ENCODE measurements at regions not wholly inside any gene's neighbourhood (a gene's known extent, or its start where the extent isn't known, plus 50 kb on each side); places are given as distances from the start of the nearest gene placed in this dataset.

GRCh38 chr5:117203584-117203983, 629.0 kb upstream of the SEMA6A start:
- H3K4me1 Mint-ChIP-seq (ENCODE audit: low read depth): peaks cover 5% of the 10 kb centered on the region
- TF ChIP-seq CTCF (IDR thresholded peaks at IDR 0.05): no peak
- no peaks in the 10 kb centered on the region for H3K27me3 Mint-ChIP-seq (ENCODE audit: low read depth)
- no peak for DNase-seq (ENCODE audit: low spot score)
- no peak overlapping the region for H3K27ac Mint-ChIP-seq (ENCODE audit: unreplicated experiment)
- H3K4me3 Mint-ChIP-seq (ENCODE audit: unreplicated experiment): no peak overlapping the region
- no peaks in the 10 kb centered on the region for H3K36me3 Mint-ChIP-seq (ENCODE audit: low read depth)
- no peaks in the 10 kb centered on the region for H3K9me3 Mint-ChIP-seq (ENCODE audit: low read depth)

- Mint-ChIP-seq H3K4me3 (ENCODE audit: unreplicated experiment) (no peak overlapping the region), H3K27me3 (ENCODE audit: low read depth) (no peaks in the 10 kb centered on the region), H3K9me3 (ENCODE audit: low read depth) (peaks cover 10% of the 10 kb centered on the region), H3K36me3 (ENCODE audit: low read depth) (no peaks in the 10 kb centered on the region), H3K4me1 (ENCODE audit: low read depth) (peaks cover 5% of the 10 kb centered on the region), H3K27ac (ENCODE audit: unreplicated experiment) (no peak overlapping the region)
- no peak for DNase-seq (ENCODE audit: low spot score)
- no peak for TF ChIP-seq CTCF (IDR thresholded peaks at IDR 0.05)
Measured at GRCh38 chr5:117201001-117201400, 626.4 kb upstream of the SEMA6A start.

- H3K4me3 Mint-ChIP-seq (ENCODE audit: unreplicated experiment): no peak overlapping the region
- no peaks in the 10 kb centered on the region for H3K36me3 Mint-ChIP-seq (ENCODE audit: low read depth)
- DNase-seq (ENCODE audit: low spot score): no peak
- H3K4me1 Mint-ChIP-seq (ENCODE audit: low read depth): no peaks in the 10 kb centered on the region
- no peak for TF ChIP-seq CTCF (IDR thresholded peaks at IDR 0.05)
- H3K27ac Mint-ChIP-seq (ENCODE audit: unreplicated experiment): no peak overlapping the region
- H3K27me3 Mint-ChIP-seq (ENCODE audit: low read depth): no peaks in the 10 kb centered on the region
- H3K9me3 Mint-ChIP-seq (ENCODE audit: low read depth): peaks cover 10% of the 10 kb centered on the region
Measured at GRCh38 chr5:117195076-117195475, 620.5 kb upstream of the SEMA6A start.

GRCh38 chr5:117191251-117191650, 616.6 kb upstream of the SEMA6A start:
- no peaks in the 10 kb centered on the region for H3K36me3 Mint-ChIP-seq (ENCODE audit: low read depth)
- no peak overlapping the region for H3K27ac Mint-ChIP-seq (ENCODE audit: unreplicated experiment)
- no peaks in the 10 kb centered on the region for H3K9me3 Mint-ChIP-seq (ENCODE audit: low read depth)
- no peak for DNase-seq (ENCODE audit: low spot score)
- H3K4me1 Mint-ChIP-seq (ENCODE audit: low read depth): peaks cover 5% of the 10 kb centered on the region
- no peaks in the 10 kb centered on the region for H3K27me3 Mint-ChIP-seq (ENCODE audit: low read depth)
- no peak for TF ChIP-seq CTCF (IDR thresholded peaks at IDR 0.05)
- no peak overlapping the region for H3K4me3 Mint-ChIP-seq (ENCODE audit: unreplicated experiment)

GRCh38 chr5:117189784-117190183, 615.2 kb upstream of the SEMA6A start:
- Mint-ChIP-seq H3K4me1 (ENCODE audit: low read depth) (peaks cover 5% of the 10 kb centered on the region), H3K27ac (ENCODE audit: unreplicated experiment) (no peak overlapping the region), H3K27me3 (ENCODE audit: low read depth) (no peaks in the 10 kb centered on the region), H3K9me3 (ENCODE audit: low read depth) (no peaks in the 10 kb centered on the region), H3K4me3 (ENCODE audit: unreplicated experiment) (no peak overlapping the region), H3K36me3 (ENCODE audit: low read depth) (no peaks in the 10 kb centered on the region)
- no peak for DNase-seq (ENCODE audit: low spot score)
- no peak for TF ChIP-seq CTCF (IDR thresholded peaks at IDR 0.05)
